IgD-negative memory B cell (primary cell): ENCODE measurements at regions not wholly inside any gene's neighbourhood (a gene's known extent, or its start where the extent isn't known, plus 50 kb on each side); places are given as distances from the start of the nearest gene placed in this dataset.
A peak's percentile ranks its signal among the peaks of the same experiment; 100 is the strongest.

Experiments used
- H3K27ac Mint-ChIP-seq, 3 donors: one replicate each; pipeline ENCODE4 v1.8.0; 2020 to 2022; ENCODE audit warnings: mild to moderate bottlenecking in 3 of 3, mixed read lengths in 3 of 3, moderate library complexity in 1 of 3
- H3K27me3 Mint-ChIP-seq: one replicate; pipeline ENCODE4 v1.8.0; 2021; ENCODE audit warnings: mixed read lengths
- H3K36me3 Mint-ChIP-seq: one replicate; pipeline ENCODE4 v1.8.0; 2020; ENCODE audit warnings: mild to moderate bottlenecking, mixed read lengths
- H3K4me1 Mint-ChIP-seq, 3 donors: one replicate each; pipeline ENCODE4 v1.8.0; 2020 to 2022; ENCODE audit warnings: mixed read lengths in 3 of 3, mild to moderate bottlenecking in 1 of 3
- H3K4me3 Mint-ChIP-seq, 4 donors: one replicate each; pipeline ENCODE4 v1.8.0; 2020 to 2022; ENCODE audit warnings: mild to moderate bottlenecking in 4 of 4, mixed read lengths in 4 of 4, moderate library complexity in 3 of 4
- H3K9me3 Mint-ChIP-seq, 3 donors: one replicate each; pipeline ENCODE4 v1.8.0; 2020 to 2021; ENCODE audit warnings: mixed read lengths in 3 of 3, mild to moderate bottlenecking in 1 of 3

GRCh38 chr16:5589812-5590373 is 492.3 kb upstream of the EEF2KMT start:
- Mint-ChIP-seq H3K27ac (no peak overlapping the region), H3K27me3 (no peaks in the 10 kb centered on the region), H3K4me1 (no peaks in the 10 kb centered on the region), H3K36me3 (no peaks in the 10 kb centered on the region), H3K9me3 (peaks cover 0 to 12% (median 4%) of the 10 kb centered on the region in 3 donors), H3K4me3 (no peak overlapping the region)

DNA sequence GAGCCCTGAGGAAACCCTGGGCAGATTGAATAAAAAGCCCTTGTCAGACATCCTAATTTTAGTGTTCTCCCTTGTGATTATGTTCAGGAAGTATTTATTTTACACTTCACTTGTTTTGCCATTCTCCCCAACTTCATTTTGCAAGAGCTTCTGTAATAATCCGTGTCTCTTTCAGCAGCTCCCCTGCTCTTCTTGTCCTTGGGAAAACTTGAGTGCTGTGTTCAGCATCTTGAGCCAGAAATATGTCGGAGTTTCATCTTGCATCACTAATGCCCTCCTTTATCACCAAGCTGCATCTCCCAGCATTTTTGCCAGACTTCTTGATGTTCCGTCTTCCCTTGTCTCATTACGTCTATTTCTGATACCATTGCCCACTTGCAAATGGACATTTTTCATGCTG is 486.5 kb upstream of the EEF2KMT start:
- H3K27me3 Mint-ChIP-seq: no peaks in the 10 kb centered on the region
- H3K27ac Mint-ChIP-seq: no peak overlapping the region

GRCh38 chr16:5582529-5582928 is 484.9 kb upstream of the EEF2KMT start:
- H3K4me3 Mint-ChIP-seq: no peak overlapping the region
- no peak overlapping the region for H3K27ac Mint-ChIP-seq
- H3K36me3 Mint-ChIP-seq: no peaks in the 10 kb centered on the region

More for the DNA sequence above, 486.5 kb upstream of the EEF2KMT start:
- no peak overlapping the region for H3K4me3 Mint-ChIP-seq
- no peaks in the 10 kb centered on the region for H3K36me3 Mint-ChIP-seq
- H3K9me3 Mint-ChIP-seq: peaks cover 0 to 11% (median 0%) of the 10 kb centered on the region in 3 donors
- no peaks in the 10 kb centered on the region for H3K4me1 Mint-ChIP-seq

DNA sequence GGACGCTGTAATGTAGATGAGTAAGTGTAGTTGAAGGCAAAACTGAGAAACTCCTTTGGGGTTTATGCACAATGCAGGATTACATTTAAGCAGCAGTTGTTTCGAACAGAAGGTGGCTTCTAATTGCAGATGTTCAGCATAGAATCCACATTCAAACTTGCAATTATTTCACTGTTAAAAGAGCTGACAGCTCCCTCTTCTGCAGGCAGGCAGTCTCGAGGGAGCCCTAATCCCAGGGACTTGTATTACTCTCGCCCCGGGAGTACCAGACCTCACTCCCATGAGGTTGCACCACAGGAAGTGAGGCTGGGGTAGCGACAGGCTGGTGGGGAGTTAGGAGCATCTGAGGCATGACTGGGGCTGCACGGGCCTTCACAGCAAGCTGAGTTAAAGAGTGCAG is 484.3 kb upstream of the EEF2KMT start:
- H3K4me3 Mint-ChIP-seq: no peak overlapping the region
- H3K27ac Mint-ChIP-seq: no peak overlapping the region
- no peaks in the 10 kb centered on the region for H3K36me3 Mint-ChIP-seq
- H3K9me3 Mint-ChIP-seq: peaks cover 0 to 5% (median 0%) of the 10 kb centered on the region in 3 donors
- no peaks in the 10 kb centered on the region for H3K27me3 Mint-ChIP-seq
- H3K4me1 Mint-ChIP-seq: no peaks in the 10 kb centered on the region

More at GRCh38 chr16:5582529-5582928, 484.9 kb upstream of the EEF2KMT start:
- no peaks in the 10 kb centered on the region for H3K27me3 Mint-ChIP-seq
- no peaks in the 10 kb centered on the region for H3K4me1 Mint-ChIP-seq
- H3K9me3 Mint-ChIP-seq: peaks cover 0 to 8% (median 0%) of the 10 kb centered on the region in 3 donors

GRCh38 chr16:5581428-5581827 is 483.8 kb upstream of the EEF2KMT start:
- no peaks in the 10 kb centered on the region for H3K4me1 Mint-ChIP-seq
- H3K4me3 Mint-ChIP-seq: no peak overlapping the region
- H3K36me3 Mint-ChIP-seq: no peaks in the 10 kb centered on the region
- H3K27me3 Mint-ChIP-seq: no peaks in the 10 kb centered on the region
- no peak overlapping the region for H3K27ac Mint-ChIP-seq
- peaks cover 0 to 3% (median 0%) of the 10 kb centered on the region in 3 donors for H3K9me3 Mint-ChIP-seq

DNA sequence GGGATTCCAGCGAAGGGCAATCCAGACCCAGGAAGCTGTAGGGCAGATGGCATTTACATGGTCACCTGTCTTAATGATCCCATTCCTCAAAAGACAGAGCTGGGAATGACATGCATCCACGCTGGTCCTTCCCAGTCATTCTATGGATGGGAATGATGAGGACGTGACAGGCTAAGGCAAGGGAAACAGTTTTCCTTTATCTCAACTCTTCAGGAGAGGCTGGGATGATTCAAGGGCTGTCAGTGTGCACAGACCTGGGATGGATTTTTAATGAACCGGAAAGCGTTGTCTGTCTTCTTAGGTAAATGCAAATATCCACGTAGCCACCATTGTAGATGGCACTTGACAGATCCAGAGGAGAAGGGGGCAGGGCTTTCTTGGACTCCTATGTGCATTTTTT is 483.2 kb upstream of the EEF2KMT start:
- Mint-ChIP-seq H3K27me3 (no peaks in the 10 kb centered on the region), H3K27ac (no peak overlapping the region), H3K9me3 (peaks cover 0 to 3% (median 0%) of the 10 kb centered on the region in 3 donors), H3K4me1 (no peaks in the 10 kb centered on the region), H3K4me3 (no peak overlapping the region), H3K36me3 (no peaks in the 10 kb centered on the region)

GRCh38 chr16:5580296-5580695 is 482.7 kb upstream of the EEF2KMT start:
- H3K36me3 Mint-ChIP-seq: no peaks in the 10 kb centered on the region
- H3K9me3 Mint-ChIP-seq: peaks cover 0 to 3% (median under 1%) of the 10 kb centered on the region in 3 donors
- H3K4me1 Mint-ChIP-seq: no peaks in the 10 kb centered on the region

DNA sequence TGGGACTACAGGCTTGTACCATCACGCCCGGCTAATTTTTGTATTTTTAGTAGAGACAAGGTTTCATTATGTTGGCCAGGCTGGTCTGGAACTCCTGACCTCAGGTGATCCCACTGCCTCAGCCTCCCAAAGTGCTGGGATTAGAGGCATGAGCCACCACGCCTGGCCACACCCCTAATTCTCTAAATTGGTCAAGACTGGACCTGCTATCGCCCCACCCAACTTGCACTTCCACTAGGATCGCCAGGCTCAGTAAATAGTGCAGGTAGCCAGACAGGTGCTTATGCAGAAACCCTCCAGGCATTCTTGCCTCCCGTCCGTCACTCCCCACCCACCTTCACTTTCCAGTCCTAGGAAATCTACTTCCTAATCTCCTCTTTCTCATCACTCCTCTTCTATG is 481.4 kb upstream of the EEF2KMT start:
- Mint-ChIP-seq H3K4me3 (no peak overlapping the region), H3K36me3 (no peaks in the 10 kb centered on the region), H3K9me3 (peaks cover 2 to 3% (median 3%) of the 10 kb centered on the region in 3 donors), H3K4me1 (no peaks in the 10 kb centered on the region), H3K27me3 (no peaks in the 10 kb centered on the region), H3K27ac (no peak overlapping the region)

More at GRCh38 chr16:5580296-5580695, 482.7 kb upstream of the EEF2KMT start:
- no peaks in the 10 kb centered on the region for H3K27me3 Mint-ChIP-seq
- H3K27ac Mint-ChIP-seq: no peak overlapping the region
- no peak overlapping the region for H3K4me3 Mint-ChIP-seq

DNA sequence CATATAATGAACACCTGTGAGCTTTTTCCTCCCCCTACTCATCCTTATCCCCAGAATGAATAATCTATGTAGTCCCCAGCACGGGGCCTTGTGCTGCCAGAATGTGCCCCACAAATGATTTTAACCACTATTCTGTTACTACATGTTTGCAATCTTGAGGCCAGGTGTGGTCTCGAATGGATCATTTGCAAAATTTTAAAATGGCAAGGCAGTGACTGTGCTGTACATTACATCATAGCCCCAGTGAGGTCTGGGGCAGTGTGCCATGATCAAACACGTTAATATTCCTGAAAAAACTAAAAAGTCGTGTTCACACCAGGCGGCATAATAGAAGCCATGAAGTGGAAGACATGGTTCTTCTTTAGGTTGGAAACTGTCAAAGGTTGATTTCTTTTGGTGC is 479.9 kb upstream of the EEF2KMT start:
- H3K4me3 Mint-ChIP-seq: no peak overlapping the region
- peaks cover 3 to 9% (median 6%) of the 10 kb centered on the region in 3 donors for H3K9me3 Mint-ChIP-seq
- H3K36me3 Mint-ChIP-seq: no peaks in the 10 kb centered on the region
- H3K27ac Mint-ChIP-seq: no peak overlapping the region
- H3K4me1 Mint-ChIP-seq: no peaks in the 10 kb centered on the region
- H3K27me3 Mint-ChIP-seq: no peaks in the 10 kb centered on the region

DNA sequence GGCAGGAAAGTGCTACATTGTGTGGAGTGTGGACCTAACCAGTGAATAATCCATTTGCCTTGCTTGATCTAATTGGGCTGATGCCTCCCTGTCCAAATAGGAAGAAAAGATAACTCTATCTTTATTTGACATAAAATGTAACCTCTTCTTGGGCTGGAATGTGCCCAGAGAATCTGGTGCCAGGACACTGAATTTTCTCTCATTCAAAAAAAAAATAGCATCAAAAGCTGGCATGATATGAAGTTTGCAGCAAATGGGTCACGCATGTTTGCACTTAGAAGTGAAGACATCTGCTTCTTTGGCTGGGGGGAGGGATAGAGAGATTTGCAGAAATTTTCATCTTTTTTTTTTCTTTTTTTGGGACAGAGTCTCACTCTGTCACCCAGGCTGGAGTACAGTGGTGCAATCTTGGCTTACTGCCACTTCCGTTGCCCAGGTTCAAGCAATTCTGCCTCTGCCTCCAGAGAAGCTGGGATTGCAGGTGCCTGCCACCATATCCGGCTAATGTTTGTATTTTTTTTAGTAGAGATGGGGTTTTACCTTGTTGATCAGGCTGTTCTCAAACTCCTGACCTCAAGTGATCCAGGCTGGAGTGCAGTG is 478.2 kb upstream of the EEF2KMT start:
- Mint-ChIP-seq H3K36me3 (no peaks in the 10 kb centered on the region), H3K4me3 (no peak overlapping the region), H3K9me3 (peaks cover 7 to 10% (median 9%) of the 10 kb centered on the region in 3 donors), H3K27ac (no peak overlapping the region), H3K4me1 (peaks cover 0 to 2% (median 0%) of the 10 kb centered on the region in 3 donors), H3K27me3 (no peaks in the 10 kb centered on the region)

GRCh38 chr16:5575121-5575520 is 477.5 kb upstream of the EEF2KMT start:
- H3K27ac Mint-ChIP-seq: no peak overlapping the region
- H3K36me3 Mint-ChIP-seq: no peaks in the 10 kb centered on the region
- peaks cover 0 to 2% (median 0%) of the 10 kb centered on the region in 3 donors for H3K4me1 Mint-ChIP-seq
- no peaks in the 10 kb centered on the region for H3K27me3 Mint-ChIP-seq
- H3K9me3 Mint-ChIP-seq: peaks cover 7 to 10% (median 9%) of the 10 kb centered on the region in 3 donors
- no peak overlapping the region for H3K4me3 Mint-ChIP-seq

DNA sequence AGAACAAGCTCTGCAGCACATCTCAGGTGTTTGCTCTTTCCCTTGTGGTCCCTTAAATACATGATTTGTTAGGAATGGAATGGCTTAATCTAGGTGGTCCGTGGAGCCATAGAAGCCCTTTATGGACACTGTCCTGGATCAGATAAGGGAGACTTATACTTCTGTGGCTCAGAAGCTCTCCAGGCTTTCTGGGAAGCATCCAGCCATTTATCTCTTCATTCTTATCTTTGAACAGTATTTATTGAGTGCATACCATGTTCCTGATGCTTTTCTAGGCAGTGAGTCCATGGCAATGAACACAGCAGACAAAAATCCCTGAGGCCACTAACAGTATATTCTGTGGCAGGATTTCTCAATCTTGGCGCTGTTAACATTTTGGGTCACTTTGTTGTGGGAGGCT is 474.5 kb upstream of the EEF2KMT start:
- H3K4me1 Mint-ChIP-seq: peaks cover 0 to 2% (median 0%) of the 10 kb centered on the region in 3 donors
- no peaks in the 10 kb centered on the region for H3K27me3 Mint-ChIP-seq
- H3K36me3 Mint-ChIP-seq: no peaks in the 10 kb centered on the region
- no peak overlapping the region for H3K27ac Mint-ChIP-seq
- H3K4me3 Mint-ChIP-seq: no peak overlapping the region
- peaks cover 7 to 13% (median 10%) of the 10 kb centered on the region in 3 donors for H3K9me3 Mint-ChIP-seq

DNA sequence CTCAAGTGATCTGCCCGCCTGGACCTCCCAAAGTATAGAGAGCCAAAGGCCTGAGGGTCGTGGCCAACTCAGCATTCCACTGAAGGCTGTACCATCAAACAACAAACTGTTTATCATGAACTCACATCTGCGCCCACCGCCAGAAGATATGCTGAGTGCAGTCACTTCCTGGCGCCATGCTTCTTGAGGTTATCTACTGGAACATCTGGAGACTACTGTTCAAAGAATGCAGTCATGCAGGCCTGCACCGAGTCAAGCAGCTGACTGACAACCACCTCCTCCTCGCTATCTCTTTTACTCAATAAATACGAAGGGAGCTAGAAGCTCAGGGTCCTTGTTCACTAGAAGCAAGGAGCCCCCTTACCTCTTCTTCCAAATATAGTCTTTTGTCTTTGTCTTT is 473.9 kb upstream of the EEF2KMT start:
- Mint-ChIP-seq H3K9me3 (peaks cover 7 to 13% (median 10%) of the 10 kb centered on the region in 3 donors), H3K36me3 (no peaks in the 10 kb centered on the region), H3K27ac (no peak overlapping the region), H3K4me1 (peaks cover 0 to 2% (median 0%) of the 10 kb centered on the region in 3 donors), H3K4me3 (no peak overlapping the region), H3K27me3 (no peaks in the 10 kb centered on the region)

GRCh38 chr16:5561800-5562199 is 464.2 kb upstream of the EEF2KMT start:
- Mint-ChIP-seq H3K27ac (no peak overlapping the region), H3K27me3 (no peaks in the 10 kb centered on the region), H3K4me1 (no peaks in the 10 kb centered on the region), H3K4me3 (no peak overlapping the region), H3K9me3 (peaks cover 7 to 19% (median 9%) of the 10 kb centered on the region in 3 donors), H3K36me3 (peaks cover 2% of the 10 kb centered on the region)

- Mint-ChIP-seq H3K4me1 (no peaks in the 10 kb centered on the region), H3K4me3 (no peak overlapping the region), H3K36me3 (peaks cover 2% of the 10 kb centered on the region), H3K27me3 (no peaks in the 10 kb centered on the region), H3K27ac (no peak overlapping the region), H3K9me3 (peaks cover 6 to 19% (median 12%) of the 10 kb centered on the region in 3 donors)
These were observed 462.5 kb upstream of the EEF2KMT start for GRCh38 chr16:5560084-5560483.

- H3K36me3 Mint-ChIP-seq: peaks cover 2% of the 10 kb centered on the region
- H3K9me3 Mint-ChIP-seq: peaks cover 4 to 13% (median 12%) of the 10 kb centered on the region in 3 donors
- peak overlapping the region in 1 of 3 donors; percentile 74 for H3K27ac Mint-ChIP-seq
- no peak overlapping the region for H3K4me3 Mint-ChIP-seq
- H3K4me1 Mint-ChIP-seq: no peaks in the 10 kb centered on the region
- no peaks in the 10 kb centered on the region for H3K27me3 Mint-ChIP-seq
These were observed 460.4 kb upstream of the EEF2KMT start for GRCh38 chr16:5557966-5558365.
